WTC11 (cell line): ENCODE measurements at regions not wholly inside any gene's neighbourhood (a gene's known extent, or its start where the extent isn't known, plus 50 kb on each side); places are given as distances from the start of the nearest gene placed in this dataset.

Experiments
- ATAC-seq: fragments of 200-7000 bp; cut with Tn5 transposase; 2 replicates; pipeline ENCODE4 v1.10.0; 2021; ENCODE audit warnings: mild to moderate bottlenecking, moderate library complexity
- CTCF ChIA-PET: fragments of 300-600 bp; sonication (Branson Sonifier 250); formaldehyde crosslinking; loops from one replicate; lab custom pipeline; 2021; ENCODE audit warnings: antibody characterized with exemption; lab: Charles Lee
- POLR2A ChIA-PET: fragments of 350-600 bp; sonication (Branson Sonifier 250); formaldehyde crosslinking; loops from one replicate; lab custom pipeline; 2021; ENCODE audit warnings: antibody characterized with exemption; lab: Charles Lee
- DNase-seq: peaks from one replicate; pipeline ENCODE4 v3.0.0; 2021; ENCODE audit warnings: low spot score
- H3K27ac Mint-ChIP-seq: 2 replicates; pipeline ENCODE4 v1.8.0; 2021; ENCODE audit warnings: mixed read lengths
- H3K27me3 Mint-ChIP-seq: 2 replicates; pipeline ENCODE4 v1.8.0; 2021; ENCODE audit warnings: low read depth, mild to moderate bottlenecking, moderate library complexity, mixed read lengths
- H3K36me3 Mint-ChIP-seq: 2 replicates; pipeline ENCODE4 v1.8.0; 2021; ENCODE audit warnings: mixed read lengths
- H3K4me1 Mint-ChIP-seq: 2 replicates; pipeline ENCODE4 v1.8.0; 2022; ENCODE audit warnings: mixed read lengths
- H3K4me3 Mint-ChIP-seq: 2 replicates; pipeline ENCODE4 v1.8.0; 2021; ENCODE audit warnings: mild to moderate bottlenecking, moderate library complexity, mixed read lengths
- H3K9me3 Mint-ChIP-seq: 2 replicates; pipeline ENCODE4 v1.8.0; 2021; ENCODE audit warnings: mixed read lengths
- AFF4 ChIP-seq: sonication (generic); formaldehyde crosslinking; IDR thresholded peaks from 2 replicates; pipeline ENCODE4 v1.8.1; 2023; ENCODE audit warnings: mild to moderate bottlenecking, missing genetic modification reagents, borderline replicate concordance
- HMGA2 ChIP-seq: fragments of 250-450 bp; sonication (Bioruptor Pico); IDR thresholded peaks from 2 replicates; pipeline ENCODE4 v1.4.0; 2021; ENCODE audit warnings: mild to moderate bottlenecking, moderate library complexity
- JUN ChIP-seq: sonication (generic); formaldehyde crosslinking; IDR thresholded peaks from 2 replicates; pipeline ENCODE4 v1.8.0; 2023; ENCODE audit warnings: mild to moderate bottlenecking, missing genetic modification reagents
- MXD4 ChIP-seq: fragments of 250-450 bp; sonication (Bioruptor Pico); IDR thresholded peaks from 2 replicates; pipeline ENCODE4 v1.8.0; 2021; ENCODE audit warnings: mild to moderate bottlenecking, moderate library complexity, borderline replicate concordance
- NFATC4 ChIP-seq: fragments of 250-450 bp; sonication (Bioruptor Pico); IDR thresholded peaks from 2 replicates; pipeline ENCODE4 v1.9.0; 2021; ENCODE audit warnings: mild to moderate bottlenecking
- NFE2L1 ChIP-seq: sonication (generic); formaldehyde crosslinking; IDR thresholded peaks from 2 replicates; pipeline ENCODE4 v1.8.1; 2023; ENCODE audit warnings: missing genetic modification reagents
- TEAD1 ChIP-seq: sonication (generic); formaldehyde crosslinking; IDR thresholded peaks from 2 replicates; pipeline ENCODE4 v1.8.0; 2022; ENCODE audit warnings: mild to moderate bottlenecking, missing genetic modification reagents
- TP53 ChIP-seq: sonication (generic); formaldehyde crosslinking; IDR thresholded peaks from 2 replicates; pipeline ENCODE4 v1.8.1; 2023; ENCODE audit warnings: mild to moderate bottlenecking, missing genetic modification reagents
- USF1 ChIP-seq: sonication (generic); formaldehyde crosslinking; IDR thresholded peaks from 2 replicates; pipeline ENCODE4 v1.8.0; 2022; ENCODE audit warnings: mild to moderate bottlenecking, missing genetic modification reagents
- ZNF425 ChIP-seq: fragments of 250-450 bp; sonication (Bioruptor Pico); conservative IDR thresholded peaks from 2 replicates; pipeline ENCODE4 v1.9.0; 2021; ENCODE audit warnings: mild to moderate bottlenecking
- TF ChIP-seq, protein P1 (sequence below): sonication (generic); formaldehyde crosslinking; IDR thresholded peaks from 2 replicates; pipeline ENCODE4 v1.8.0; 2022; ENCODE audit warnings: mild to moderate bottlenecking, missing genetic modification reagents
- TF ChIP-seq, protein P2 (sequence below): sonication (generic); formaldehyde crosslinking; IDR thresholded peaks from 2 replicates; pipeline ENCODE4 v1.8.1; 2022; ENCODE audit warnings: mild to moderate bottlenecking, moderate library complexity, missing genetic modification reagents
- TF ChIP-seq, protein P3 (sequence below): sonication (generic); formaldehyde crosslinking; IDR thresholded peaks from 2 replicates; pipeline ENCODE4 v1.8.1; 2022; ENCODE audit warnings: low read depth, mild to moderate bottlenecking, moderate library complexity, missing genetic modification reagents, borderline replicate concordance
- TF ChIP-seq, protein P4 (sequence below): sonication (generic); formaldehyde crosslinking; IDR thresholded peaks from 2 replicates; pipeline ENCODE4 v1.8.1; 2023; ENCODE audit warnings: mild to moderate bottlenecking, moderate library complexity, missing genetic modification reagents
- TF ChIP-seq, protein P5 (sequence below): sonication (generic); formaldehyde crosslinking; IDR thresholded peaks from 2 replicates; pipeline ENCODE4 v1.8.0; 2023; ENCODE audit warnings: missing genetic modification reagents, mild to moderate bottlenecking, borderline replicate concordance

GRCh38 chr17:15892244-15892643 lies 52.7 kb upstream of the ADORA2B start:
- H3K9me3 Mint-ChIP-seq, result no peaks in the 10 kb centered on the region
- peaks cover 9% of the 10 kb centered on the region for H3K4me1 Mint-ChIP-seq
- ChIA-PET CTCF (no interaction called here), POLR2A (no interaction called here)
- H3K27ac Mint-ChIP-seq, result no peak overlapping the region
- H3K4me3 Mint-ChIP-seq, result no peak overlapping the region
- ATAC-seq, result no peak
- H3K27me3 Mint-ChIP-seq, result no peaks in the 10 kb centered on the region
- H3K36me3 Mint-ChIP-seq, result no peaks in the 10 kb centered on the region
- no peak for TF ChIP-seq HMGA2 (CRISPR knock-in tag)
- TF ChIP-seq AFF4 (CRISPR knock-in tag), result no peak
- no peak for TF ChIP-seq USF1 (CRISPR knock-in tag)
- TF ChIP-seq NFE2L1 (CRISPR knock-in tag), result no peak
- TF ChIP-seq, protein P1, sequence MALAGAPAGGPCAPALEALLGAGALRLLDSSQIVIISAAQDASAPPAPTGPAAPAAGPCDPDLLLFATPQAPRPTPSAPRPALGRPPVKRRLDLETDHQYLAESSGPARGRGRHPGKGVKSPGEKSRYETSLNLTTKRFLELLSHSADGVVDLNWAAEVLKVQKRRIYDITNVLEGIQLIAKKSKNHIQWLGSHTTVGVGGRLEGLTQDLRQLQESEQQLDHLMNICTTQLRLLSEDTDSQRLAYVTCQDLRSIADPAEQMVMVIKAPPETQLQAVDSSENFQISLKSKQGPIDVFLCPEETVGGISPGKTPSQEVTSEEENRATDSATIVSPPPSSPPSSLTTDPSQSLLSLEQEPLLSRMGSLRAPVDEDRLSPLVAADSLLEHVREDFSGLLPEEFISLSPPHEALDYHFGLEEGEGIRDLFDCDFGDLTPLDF (CRISPR knock-in tag), result no peak
- no peak for TF ChIP-seq TP53 (CRISPR knock-in tag)
- TF ChIP-seq, protein P2, sequence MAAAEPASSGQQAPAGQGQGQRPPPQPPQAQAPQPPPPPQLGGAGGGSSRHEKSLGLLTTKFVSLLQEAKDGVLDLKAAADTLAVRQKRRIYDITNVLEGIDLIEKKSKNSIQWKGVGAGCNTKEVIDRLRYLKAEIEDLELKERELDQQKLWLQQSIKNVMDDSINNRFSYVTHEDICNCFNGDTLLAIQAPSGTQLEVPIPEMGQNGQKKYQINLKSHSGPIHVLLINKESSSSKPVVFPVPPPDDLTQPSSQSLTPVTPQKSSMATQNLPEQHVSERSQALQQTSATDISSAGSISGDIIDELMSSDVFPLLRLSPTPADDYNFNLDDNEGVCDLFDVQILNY (CRISPR knock-in tag), result no peak
- TF ChIP-seq NFATC4 (CRISPR knock-in tag), result no peak
- TF ChIP-seq, protein P3, sequence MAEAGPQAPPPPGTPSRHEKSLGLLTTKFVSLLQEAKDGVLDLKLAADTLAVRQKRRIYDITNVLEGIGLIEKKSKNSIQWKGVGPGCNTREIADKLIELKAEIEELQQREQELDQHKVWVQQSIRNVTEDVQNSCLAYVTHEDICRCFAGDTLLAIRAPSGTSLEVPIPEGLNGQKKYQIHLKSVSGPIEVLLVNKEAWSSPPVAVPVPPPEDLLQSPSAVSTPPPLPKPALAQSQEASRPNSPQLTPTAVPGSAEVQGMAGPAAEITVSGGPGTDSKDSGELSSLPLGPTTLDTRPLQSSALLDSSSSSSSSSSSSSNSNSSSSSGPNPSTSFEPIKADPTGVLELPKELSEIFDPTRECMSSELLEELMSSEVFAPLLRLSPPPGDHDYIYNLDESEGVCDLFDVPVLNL (CRISPR knock-in tag), result no peak
- TF ChIP-seq TEAD1 (CRISPR knock-in tag), result no peak
- TF ChIP-seq JUN (CRISPR knock-in tag), result no peak
- TF ChIP-seq MXD4 (CRISPR knock-in tag), result no peak
- TF ChIP-seq, all 79 proteins: peak for 0
- DNase-seq, result no peak

- DNase-seq (no peak), ATAC-seq (no peak)
- Mint-ChIP-seq H3K9me3 (no peaks in the 10 kb centered on the region), H3K27me3 (no peaks in the 10 kb centered on the region), H3K4me3 (no peak overlapping the region), H3K4me1 (peaks cover 9% of the 10 kb centered on the region), H3K36me3 (no peaks in the 10 kb centered on the region), H3K27ac (no peak overlapping the region)
- POLR2A ChIA-PET, result no interaction called here
- CTCF ChIA-PET, result no interaction called here
- TF ChIP-seq, protein P4, sequence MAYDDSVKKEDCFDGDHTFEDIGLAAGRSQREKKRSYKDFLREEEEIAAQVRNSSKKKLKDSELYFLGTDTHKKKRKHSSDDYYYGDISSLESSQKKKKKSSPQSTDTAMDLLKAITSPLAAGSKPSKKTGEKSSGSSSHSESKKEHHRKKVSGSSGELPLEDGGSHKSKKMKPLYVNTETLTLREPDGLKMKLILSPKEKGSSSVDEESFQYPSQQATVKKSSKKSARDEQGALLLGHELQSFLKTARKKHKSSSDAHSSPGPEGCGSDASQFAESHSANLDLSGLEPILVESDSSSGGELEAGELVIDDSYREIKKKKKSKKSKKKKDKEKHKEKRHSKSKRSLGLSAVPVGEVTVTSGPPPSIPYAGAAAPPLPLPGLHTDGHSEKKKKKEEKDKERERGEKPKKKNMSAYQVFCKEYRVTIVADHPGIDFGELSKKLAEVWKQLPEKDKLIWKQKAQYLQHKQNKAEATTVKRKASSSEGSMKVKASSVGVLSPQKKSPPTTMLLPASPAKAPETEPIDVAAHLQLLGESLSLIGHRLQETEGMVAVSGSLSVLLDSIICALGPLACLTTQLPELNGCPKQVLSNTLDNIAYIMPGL (CRISPR knock-in tag), result no peak
- no peak for TF ChIP-seq ZNF425 (CRISPR knock-in tag)
- TF ChIP-seq, protein P5, sequence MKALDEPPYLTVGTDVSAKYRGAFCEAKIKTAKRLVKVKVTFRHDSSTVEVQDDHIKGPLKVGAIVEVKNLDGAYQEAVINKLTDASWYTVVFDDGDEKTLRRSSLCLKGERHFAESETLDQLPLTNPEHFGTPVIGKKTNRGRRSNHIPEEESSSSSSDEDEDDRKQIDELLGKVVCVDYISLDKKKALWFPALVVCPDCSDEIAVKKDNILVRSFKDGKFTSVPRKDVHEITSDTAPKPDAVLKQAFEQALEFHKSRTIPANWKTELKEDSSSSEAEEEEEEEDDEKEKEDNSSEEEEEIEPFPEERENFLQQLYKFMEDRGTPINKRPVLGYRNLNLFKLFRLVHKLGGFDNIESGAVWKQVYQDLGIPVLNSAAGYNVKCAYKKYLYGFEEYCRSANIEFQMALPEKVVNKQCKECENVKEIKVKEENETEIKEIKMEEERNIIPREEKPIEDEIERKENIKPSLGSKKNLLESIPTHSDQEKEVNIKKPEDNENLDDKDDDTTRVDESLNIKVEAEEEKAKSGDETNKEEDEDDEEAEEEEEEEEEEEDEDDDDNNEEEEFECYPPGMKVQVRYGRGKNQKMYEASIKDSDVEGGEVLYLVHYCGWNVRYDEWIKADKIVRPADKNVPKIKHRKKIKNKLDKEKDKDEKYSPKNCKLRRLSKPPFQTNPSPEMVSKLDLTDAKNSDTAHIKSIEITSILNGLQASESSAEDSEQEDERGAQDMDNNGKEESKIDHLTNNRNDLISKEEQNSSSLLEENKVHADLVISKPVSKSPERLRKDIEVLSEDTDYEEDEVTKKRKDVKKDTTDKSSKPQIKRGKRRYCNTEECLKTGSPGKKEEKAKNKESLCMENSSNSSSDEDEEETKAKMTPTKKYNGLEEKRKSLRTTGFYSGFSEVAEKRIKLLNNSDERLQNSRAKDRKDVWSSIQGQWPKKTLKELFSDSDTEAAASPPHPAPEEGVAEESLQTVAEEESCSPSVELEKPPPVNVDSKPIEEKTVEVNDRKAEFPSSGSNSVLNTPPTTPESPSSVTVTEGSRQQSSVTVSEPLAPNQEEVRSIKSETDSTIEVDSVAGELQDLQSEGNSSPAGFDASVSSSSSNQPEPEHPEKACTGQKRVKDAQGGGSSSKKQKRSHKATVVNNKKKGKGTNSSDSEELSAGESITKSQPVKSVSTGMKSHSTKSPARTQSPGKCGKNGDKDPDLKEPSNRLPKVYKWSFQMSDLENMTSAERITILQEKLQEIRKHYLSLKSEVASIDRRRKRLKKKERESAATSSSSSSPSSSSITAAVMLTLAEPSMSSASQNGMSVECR (CRISPR knock-in tag), result no peak
Observed at GRCh38 chr17:15892731-15893657, 51.9 kb upstream of the ADORA2B start.
